Esophagus squamous epithelium (tissue), 4 donors: ENCODE measurements at regions not wholly inside any gene's neighbourhood (a gene's known extent, or its start where the extent isn't known, plus 50 kb on each side); places are given as distances from the start of the nearest gene placed in this dataset.

Experiments used
- POLR2A ChIP-seq, 4 donors: fragments of 450-650 bp; IDR thresholded peaks; one replicate each; pipeline ENCODE4 v1.6.1; 2017; ENCODE audit warnings: antibody characterized with exemption in 4 of 4, mild to moderate bottlenecking in 4 of 4, moderate library complexity in 3 of 4
- TF ChIP-seq, protein P1 (sequence below), 6 experiments: fragments of 450-650 bp in 4 of 6; fragments of 200-600 bp in 2 of 6; sonication (generic) in 2 of 6; IDR thresholded peaks; one replicate each; pipeline ENCODE4 v1.5.1; 2016 to 2019; ENCODE audit warnings: antibody characterized with exemption in 6 of 6, mild to moderate bottlenecking in 4 of 6, moderate library complexity in 4 of 6

GRCh38 chr20:39738651-39739050 lies 776.5 kb downstream of the DHX35 start:
- TF ChIP-seq, protein P1, sequence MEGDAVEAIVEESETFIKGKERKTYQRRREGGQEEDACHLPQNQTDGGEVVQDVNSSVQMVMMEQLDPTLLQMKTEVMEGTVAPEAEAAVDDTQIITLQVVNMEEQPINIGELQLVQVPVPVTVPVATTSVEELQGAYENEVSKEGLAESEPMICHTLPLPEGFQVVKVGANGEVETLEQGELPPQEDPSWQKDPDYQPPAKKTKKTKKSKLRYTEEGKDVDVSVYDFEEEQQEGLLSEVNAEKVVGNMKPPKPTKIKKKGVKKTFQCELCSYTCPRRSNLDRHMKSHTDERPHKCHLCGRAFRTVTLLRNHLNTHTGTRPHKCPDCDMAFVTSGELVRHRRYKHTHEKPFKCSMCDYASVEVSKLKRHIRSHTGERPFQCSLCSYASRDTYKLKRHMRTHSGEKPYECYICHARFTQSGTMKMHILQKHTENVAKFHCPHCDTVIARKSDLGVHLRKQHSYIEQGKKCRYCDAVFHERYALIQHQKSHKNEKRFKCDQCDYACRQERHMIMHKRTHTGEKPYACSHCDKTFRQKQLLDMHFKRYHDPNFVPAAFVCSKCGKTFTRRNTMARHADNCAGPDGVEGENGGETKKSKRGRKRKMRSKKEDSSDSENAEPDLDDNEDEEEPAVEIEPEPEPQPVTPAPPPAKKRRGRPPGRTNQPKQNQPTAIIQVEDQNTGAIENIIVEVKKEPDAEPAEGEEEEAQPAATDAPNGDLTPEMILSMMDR (IDR thresholded peaks at IDR 0.05), result no peak
- no peak for TF ChIP-seq POLR2A (IDR thresholded peaks at IDR 0.05)
